SK-N-SH (cell line): ENCODE measurements at regions not wholly inside any gene's neighbourhood (a gene's known extent, or its start where the extent isn't known, plus 50 kb on each side); places are given as distances from the start of the nearest gene placed in this dataset.
"Not testable (repeated sequence)": the region's sequence is repeated elsewhere in the genome, so short reads cannot be mapped to it uniquely, and the experiment has no call there.

ENCODE experiments used
- CTCF ChIA-PET: fragments of 300-600, 350-600 bp; formaldehyde crosslinking; extraction: SDS; loops from one replicate; lab custom pipeline; 2021; lab: Yijun Ruan, JAX
- POLR2A ChIA-PET: fragments of 350-600 bp; sonication (Branson Sonifier 250); formaldehyde crosslinking; extraction: SDS; loops from one replicate; lab custom pipeline; 2020; ENCODE audit warnings: antibody characterized with exemption, inconsistent platforms; lab: Yijun Ruan, JAX
- DNase-seq: peaks from one replicate; pipeline ENCODE4 v3.0.0; 2012
- H2AFZ ChIP-seq: fragments of 200-600 bp; sonication (generic); 2 replicates; pipeline ENCODE4 v1.8.1; 2016; ENCODE audit warnings: antibody characterized with exemption, mild to moderate bottlenecking, low read depth
- H3F3A ChIP-seq: fragments of 200-600 bp; sonication (generic); replicated peaks from 2 replicates; pipeline ENCODE3; 2016; ENCODE audit warnings: antibody characterized with exemption, mild to moderate bottlenecking; ENCODE audit not compliant: insufficient read depth
- H3K27ac ChIP-seq, 2 experiments: fragments of 200-500 bp in 1 of 2; fragments of 200-600 bp in 1 of 2; sonication (Bioruptor generic) in 1 of 2; sonication (generic), shearing (Covaris generic) in 1 of 2; 2 replicates each; pipeline versions ENCODE4 v1.5.1 to v1.6.1; 2014 to 2016; ENCODE audit warnings: low read depth in 2 of 2, inconsistent platforms in 1 of 2, low read length in 1 of 2, mild to moderate bottlenecking in 1 of 2, mixed read lengths in 1 of 2
- H3K27me3 ChIP-seq: fragments of 200-600 bp; sonication (generic), shearing (Covaris generic); 2 replicates; pipeline ENCODE4 v1.6.1; 2016; ENCODE audit warnings: mixed run types; ENCODE audit not compliant: insufficient read depth
- H3K36me3 ChIP-seq, 2 experiments: fragments of 200-500 bp in 1 of 2; fragments of 200-600 bp in 1 of 2; sonication (Bioruptor generic) in 1 of 2; sonication (generic) in 1 of 2; replicated peaks in 1 of 2; 2 replicates each; pipeline versions ENCODE3 to v1.5.1; 2014 to 2016; ENCODE audit warnings: low read length in 1 of 2, mild to moderate bottlenecking in 1 of 2; ENCODE audit not compliant: insufficient read depth in 2 of 2, control insufficient read depth in 1 of 2
- H3K4me1 ChIP-seq, 2 experiments: fragments of 200-500 bp in 1 of 2; fragments of 200-600 bp in 1 of 2; sonication (Bioruptor generic) in 1 of 2; sonication (generic), shearing (Covaris generic) in 1 of 2; 2 replicates each; pipeline versions ENCODE4 v1.5.1 to v1.6.1; 2014 to 2016; ENCODE audit warnings: low read depth in 1 of 2, low read length in 1 of 2, mixed run types in 1 of 2; ENCODE audit not compliant: insufficient read depth in 2 of 2, control insufficient read depth in 1 of 2
- H3K4me2 ChIP-seq: fragments of 200-600 bp; sonication (generic), shearing (Covaris generic); 2 replicates; pipeline ENCODE4 v1.6.1; 2017; ENCODE audit warnings: mixed run types
- H3K4me3 ChIP-seq, 2 experiments: fragments of 200-500 bp in 1 of 2; fragments of 200-600 bp in 1 of 2; sonication (Bioruptor generic) in 1 of 2; sonication (generic), shearing (Covaris generic) in 1 of 2; 2 replicates each; pipeline versions ENCODE4 v1.5.1 to v1.8.1; 2014 to 2016; ENCODE audit warnings: low read depth in 2 of 2, inconsistent platforms in 1 of 2, low read length in 1 of 2, mild to moderate bottlenecking in 1 of 2, mixed read lengths in 1 of 2, moderate library complexity in 1 of 2
- H3K79me2 ChIP-seq: fragments of 200-600 bp; sonication (generic); 2 replicates; pipeline ENCODE4 v1.8.1; 2017; ENCODE audit warnings: mild to moderate bottlenecking; ENCODE audit not compliant: insufficient read depth
- H3K9ac ChIP-seq: fragments of 200-600 bp; sonication (generic); 2 replicates; pipeline ENCODE4 v1.6.1; 2017; ENCODE audit warnings: mixed run types
- H3K9me2 ChIP-seq: fragments of 200-600 bp; sonication (generic); 2 replicates; pipeline ENCODE4 v1.6.1; 2017; ENCODE audit warnings: mixed run types
- H3K9me3 ChIP-seq: fragments of 200-600 bp; sonication (generic); 2 replicates; pipeline ENCODE4 v1.6.1; 2017; ENCODE audit warnings: mixed run types, mild to moderate bottlenecking, moderate library complexity
- H4K20me1 ChIP-seq: fragments of 200-600 bp; sonication (generic); 2 replicates; pipeline ENCODE4 v1.6.1; 2017; ENCODE audit warnings: mild to moderate bottlenecking, mixed run types; ENCODE audit not compliant: insufficient read depth
- WGBS: methylation state at CpG from one replicate; pipeline ENCODE4 v1.1.6; 2017; ENCODE audit warnings: low lambda C conversion rate; 5-methylcytosine and 5-hydroxymethylcytosine counted together

- DNase-seq, H3K36me3 ChIP-seq, H3K9me2 ChIP-seq, H3K4me3 ChIP-seq, H3K4me1 ChIP-seq, CTCF ChIA-PET, POLR2A ChIA-PET, H3K9me3 ChIP-seq, H3F3A ChIP-seq, H3K4me2 ChIP-seq, H4K20me1 ChIP-seq, H3K9ac ChIP-seq, H2AFZ ChIP-seq, H3K27ac ChIP-seq, H3K79me2 ChIP-seq, H3K27me3 ChIP-seq: not testable (repeated sequence)
- WGBS: 49% methylated on average over 28 of the region's 36 CpGs
These were observed 304.0 kb downstream of the ZNF479 start for GRCh38 chr7:56828078-56828860.

GRCh38 chr7:56827539-56827938 lies 304.7 kb downstream of the ZNF479 start:
- H4K20me1 ChIP-seq, H3K27me3 ChIP-seq, CTCF ChIA-PET, H3F3A ChIP-seq, DNase-seq, H3K4me1 ChIP-seq, H2AFZ ChIP-seq, H3K9ac ChIP-seq, H3K9me2 ChIP-seq, POLR2A ChIA-PET, H3K4me2 ChIP-seq, H3K36me3 ChIP-seq, H3K27ac ChIP-seq, H3K4me3 ChIP-seq, H3K79me2 ChIP-seq, H3K9me3 ChIP-seq: not testable (repeated sequence)
- WGBS: 68% methylated on average over 10 of the region's 16 CpGs

GRCh38 chr7:56826556-56826955 lies 305.7 kb downstream of the ZNF479 start:
- POLR2A ChIA-PET: not testable (repeated sequence)

GRCh38 chr7:56825756-56826540 lies 306.3 kb downstream of the ZNF479 start:
- H3K9me2 ChIP-seq, POLR2A ChIA-PET, H3K27me3 ChIP-seq, CTCF ChIA-PET, H3K9ac ChIP-seq, H3K79me2 ChIP-seq, H3F3A ChIP-seq, H3K27ac ChIP-seq, H3K4me2 ChIP-seq, H3K9me3 ChIP-seq, H4K20me1 ChIP-seq, H3K4me1 ChIP-seq, H3K36me3 ChIP-seq, H3K4me3 ChIP-seq, DNase-seq, H2AFZ ChIP-seq: not testable (repeated sequence)
- 69% methylated on average over 32 of the region's 38 CpGs for WGBS

More at GRCh38 chr7:56826556-56826955, 305.7 kb downstream of the ZNF479 start:
- H4K20me1 ChIP-seq, H3K27me3 ChIP-seq, H3K27ac ChIP-seq, H3K9me2 ChIP-seq, H3K4me3 ChIP-seq, H3K79me2 ChIP-seq, H3K9ac ChIP-seq, DNase-seq, H3K36me3 ChIP-seq, H3K4me1 ChIP-seq, H3K4me2 ChIP-seq, H3K9me3 ChIP-seq, H2AFZ ChIP-seq, CTCF ChIA-PET, H3F3A ChIP-seq: not testable (repeated sequence)
- 75% methylated on average over 10 of the region's 19 CpGs for WGBS

GRCh38 chr7:56825121-56825520 lies 307.1 kb downstream of the ZNF479 start:
- H3K4me2 ChIP-seq, H3K27me3 ChIP-seq, POLR2A ChIA-PET, DNase-seq, H3K9ac ChIP-seq, H3K79me2 ChIP-seq, CTCF ChIA-PET, H3K36me3 ChIP-seq, H3K9me3 ChIP-seq, H3K27ac ChIP-seq, H3K4me3 ChIP-seq, H3K4me1 ChIP-seq, H3K9me2 ChIP-seq, H2AFZ ChIP-seq, H3F3A ChIP-seq, H4K20me1 ChIP-seq: not testable (repeated sequence)
- 65% methylated on average over 6 of the region's 17 CpGs for WGBS

- H4K20me1 ChIP-seq, H3F3A ChIP-seq, H3K9ac ChIP-seq, DNase-seq, H2AFZ ChIP-seq, H3K27me3 ChIP-seq, CTCF ChIA-PET, H3K9me2 ChIP-seq, H3K36me3 ChIP-seq, H3K4me1 ChIP-seq, H3K9me3 ChIP-seq, H3K27ac ChIP-seq, H3K4me2 ChIP-seq, H3K4me3 ChIP-seq, H3K79me2 ChIP-seq, POLR2A ChIA-PET: not testable (repeated sequence)
- WGBS: 63% methylated on average over 23 of the region's 44 CpGs
These were observed 308.2 kb downstream of the ZNF479 start for GRCh38 chr7:56823872-56824635.
